HL-60 (cell line): ENCODE measurements at regions not wholly inside any gene's neighbourhood (a gene's known extent, or its start where the extent isn't known, plus 50 kb on each side); places are given as distances from the start of the nearest gene placed in this dataset.

Experiments
- DNase-seq, 2 experiments: peaks; one replicate each; pipeline ENCODE4 v3.0.0-alpha.2; 2010 to 2020; ENCODE audit warnings: low read depth in 1 of 2, low spot score in 1 of 2
- H3K27ac ChIP-seq: fragments of 250-450 bp; sonication (Bioruptor Pico); replicated peaks from 2 replicates; pipeline ENCODE4 v1.5.1; 2020; ENCODE audit warnings: mild to moderate bottlenecking, moderate library complexity
- H3K27me3 ChIP-seq: fragments of 250-450 bp; sonication (Bioruptor Pico); 2 replicates; pipeline ENCODE4 v1.5.1; 2021; ENCODE audit warnings: mild to moderate bottlenecking, moderate library complexity; ENCODE audit not compliant: insufficient read depth, poor library complexity, severe bottlenecking
- H3K4me3 ChIP-seq: replicated peaks from 2 replicates; pipeline ENCODE4 v1.5.1; 2011; ENCODE audit warnings: mild to moderate bottlenecking, control low read depth, low read length; ENCODE audit not compliant: insufficient read depth
- GABPA ChIP-seq: IDR thresholded peaks from 2 replicates; pipeline ENCODE4 v1.6.1; 2012; ENCODE audit warnings: low read depth
- POLR2AphosphoS5 ChIP-seq: IDR thresholded peaks from 2 replicates; pipeline ENCODE4 v1.6.1; 2012; ENCODE audit warnings: low read depth
- REST ChIP-seq: IDR thresholded peaks from 2 replicates; pipeline ENCODE4 v1.6.1; 2012; ENCODE audit warnings: low read depth; ENCODE audit not compliant: insufficient replicate concordance
- SPI1 ChIP-seq: IDR thresholded peaks from 2 replicates; pipeline ENCODE4 v1.6.1; 2012; ENCODE audit warnings: low read depth, mild to moderate bottlenecking, borderline replicate concordance
- TF ChIP-seq, protein P1 (sequence below): IDR thresholded peaks from one replicate; pipeline ENCODE4 v1.5.1; 2011; ENCODE audit warnings: low read length, control low read depth, inconsistent platforms; ENCODE audit not compliant: insufficient read depth

DNA sequence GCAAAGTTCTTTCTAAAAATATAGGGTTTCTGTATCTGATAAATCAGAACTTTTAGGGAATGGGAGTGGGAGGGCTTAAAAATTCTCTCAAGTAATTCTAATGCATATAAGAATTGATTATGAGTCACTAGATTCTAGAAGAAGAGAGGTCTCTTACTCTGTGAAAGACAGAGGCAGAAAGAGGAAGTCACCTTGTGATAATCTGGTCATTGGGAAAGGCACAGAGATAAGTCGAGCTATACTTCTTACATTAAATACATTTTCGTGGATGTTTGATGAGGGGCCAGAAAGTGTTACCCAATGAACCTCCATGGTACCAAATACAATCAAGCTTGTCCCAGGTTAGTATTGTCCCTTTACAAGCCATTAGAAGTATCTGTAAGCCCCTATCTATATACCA lies 134.4 kb downstream of the MAD2L1 start:
- Histone ChIP-seq H3K4me3 (no peak overlapping the region), H3K27me3 (no peaks in the 10 kb centered on the region), H3K27ac (no peak overlapping the region)
- TF ChIP-seq SPI1 (peak; percentile 85), GABPA (no peak)
- no peak for DNase-seq

- TF ChIP-seq, protein P1, sequence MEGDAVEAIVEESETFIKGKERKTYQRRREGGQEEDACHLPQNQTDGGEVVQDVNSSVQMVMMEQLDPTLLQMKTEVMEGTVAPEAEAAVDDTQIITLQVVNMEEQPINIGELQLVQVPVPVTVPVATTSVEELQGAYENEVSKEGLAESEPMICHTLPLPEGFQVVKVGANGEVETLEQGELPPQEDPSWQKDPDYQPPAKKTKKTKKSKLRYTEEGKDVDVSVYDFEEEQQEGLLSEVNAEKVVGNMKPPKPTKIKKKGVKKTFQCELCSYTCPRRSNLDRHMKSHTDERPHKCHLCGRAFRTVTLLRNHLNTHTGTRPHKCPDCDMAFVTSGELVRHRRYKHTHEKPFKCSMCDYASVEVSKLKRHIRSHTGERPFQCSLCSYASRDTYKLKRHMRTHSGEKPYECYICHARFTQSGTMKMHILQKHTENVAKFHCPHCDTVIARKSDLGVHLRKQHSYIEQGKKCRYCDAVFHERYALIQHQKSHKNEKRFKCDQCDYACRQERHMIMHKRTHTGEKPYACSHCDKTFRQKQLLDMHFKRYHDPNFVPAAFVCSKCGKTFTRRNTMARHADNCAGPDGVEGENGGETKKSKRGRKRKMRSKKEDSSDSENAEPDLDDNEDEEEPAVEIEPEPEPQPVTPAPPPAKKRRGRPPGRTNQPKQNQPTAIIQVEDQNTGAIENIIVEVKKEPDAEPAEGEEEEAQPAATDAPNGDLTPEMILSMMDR, result no peak
- TF ChIP-seq SPI1 (no peak), GABPA (no peak)
- H3K4me3 ChIP-seq, result no peak overlapping the region
- no peak for DNase-seq
- no peaks in the 10 kb centered on the region for H3K27me3 ChIP-seq
- H3K27ac ChIP-seq, result no peak overlapping the region
These were observed 136.1 kb downstream of the MAD2L1 start for GRCh38 chr4:119930546-119930945.

DNA sequence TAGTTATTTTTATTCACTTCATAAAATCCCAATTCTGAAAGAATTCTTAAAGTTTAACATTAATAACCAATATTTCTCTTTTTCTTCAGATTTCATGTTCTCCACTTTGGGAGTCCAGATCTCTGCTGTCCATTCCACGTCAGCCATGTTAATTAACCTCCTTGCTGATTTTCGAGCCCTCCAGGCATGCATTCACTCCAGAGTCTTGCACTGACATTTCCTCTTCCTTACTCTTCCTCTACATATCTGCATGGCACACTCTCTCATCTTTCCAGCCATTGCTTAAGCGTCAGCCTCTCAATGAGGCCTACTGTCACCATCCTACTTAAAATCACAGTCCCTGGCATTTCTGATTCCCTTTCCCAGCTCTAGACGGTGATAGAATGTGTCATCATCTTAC lies 144.8 kb downstream of the MAD2L1 start:
- no peak for TF ChIP-seq REST
- no peak for TF ChIP-seq GABPA
- no peak for DNase-seq
- no peak overlapping the region for H3K4me3 ChIP-seq
- H3K27ac ChIP-seq, result no peak overlapping the region
- H3K27me3 ChIP-seq, result no peaks in the 10 kb centered on the region

GRCh38 chr4:119906277-119906676 lies 160.4 kb downstream of the MAD2L1 start:
- Histone ChIP-seq H3K27ac (no peak overlapping the region), H3K4me3 (no peak overlapping the region), H3K27me3 (no peaks in the 10 kb centered on the region)
- no peak for DNase-seq
- TF ChIP-seq, protein P1, result no peak
- TF ChIP-seq SPI1 (no peak), POLR2AphosphoS5 (no peak), GABPA (no peak), REST (no peak)

- Histone ChIP-seq H3K4me3 (no peak overlapping the region), H3K27me3 (no peaks in the 10 kb centered on the region), H3K27ac (no peak overlapping the region)
- DNase-seq, result no peak
- TF ChIP-seq REST (no peak), SPI1 (no peak), GABPA (no peak), POLR2AphosphoS5 (no peak)
- TF ChIP-seq, protein P1, result no peak
These were observed 168.4 kb downstream of the MAD2L1 start for GRCh38 chr4:119898211-119898610.
